ENCODE measurements at regions not wholly inside any gene's neighbourhood (a gene's known extent, or its start where the extent isn't known, plus 50 kb on each side); places are given as distances from the start of the nearest gene placed in this dataset.

DNA sequence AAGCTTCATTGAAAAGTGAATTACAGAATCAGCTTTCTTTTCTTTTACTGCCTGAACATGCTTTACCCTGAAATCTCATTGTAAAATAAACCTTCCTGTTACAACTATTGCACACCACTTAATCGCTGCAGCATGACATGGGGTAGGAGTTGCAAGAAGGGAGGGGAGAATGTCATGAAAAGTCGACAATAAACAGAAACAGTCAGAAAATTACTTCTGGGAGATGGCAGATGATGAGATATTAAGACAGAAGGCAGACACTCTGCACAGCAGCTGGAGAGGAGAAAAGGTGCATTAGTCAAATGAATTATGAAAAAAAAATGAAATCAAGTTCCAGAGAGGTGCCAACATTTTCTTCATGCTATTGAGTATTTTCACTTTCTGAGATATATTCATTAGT lies 287.7 kb downstream of the PCDH7 start (continued):
- TF ChIP-seq GABPA (IDR thresholded peaks at IDR 0.05; ENCODE audit: borderline replicate concordance, insufficient read depth, low read length) (no peak), EZH2 (IDR thresholded peaks at IDR 0.05; ENCODE audit: low read depth, low read length, severe bottlenecking) (no peak), POLR2AphosphoS5 (IDR thresholded peaks at IDR 0.05; ENCODE audit: low read depth, low read length) (no peak)
- TF ChIP-seq, protein P1, sequence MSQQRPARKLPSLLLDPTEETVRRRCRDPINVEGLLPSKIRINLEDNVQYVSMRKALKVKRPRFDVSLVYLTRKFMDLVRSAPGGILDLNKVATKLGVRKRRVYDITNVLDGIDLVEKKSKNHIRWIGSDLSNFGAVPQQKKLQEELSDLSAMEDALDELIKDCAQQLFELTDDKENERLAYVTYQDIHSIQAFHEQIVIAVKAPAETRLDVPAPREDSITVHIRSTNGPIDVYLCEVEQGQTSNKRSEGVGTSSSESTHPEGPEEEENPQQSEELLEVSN (IDR thresholded peaks at IDR 0.05): no peak
